HL-60 (cell line): ENCODE measurements at regions not wholly inside any gene's neighbourhood (a gene's known extent, or its start where the extent isn't known, plus 50 kb on each side); places are given as distances from the start of the nearest gene placed in this dataset.
A peak's percentile ranks its signal among the peaks of the same experiment; 100 is the strongest.

Experiments used
- DNase-seq, 2 experiments: peaks; one replicate each; pipeline ENCODE4 v3.0.0-alpha.2; 2010 to 2020; ENCODE audit warnings: low read depth in 1 of 2, low spot score in 1 of 2
- H3K27ac ChIP-seq: fragments of 250-450 bp; sonication (Bioruptor Pico); replicated peaks from 2 replicates; pipeline ENCODE4 v1.5.1; 2020; ENCODE audit warnings: mild to moderate bottlenecking, moderate library complexity
- H3K27me3 ChIP-seq: fragments of 250-450 bp; sonication (Bioruptor Pico); 2 replicates; pipeline ENCODE4 v1.5.1; 2021; ENCODE audit warnings: mild to moderate bottlenecking, moderate library complexity; ENCODE audit not compliant: insufficient read depth, poor library complexity, severe bottlenecking
- H3K4me3 ChIP-seq: replicated peaks from 2 replicates; pipeline ENCODE4 v1.5.1; 2011; ENCODE audit warnings: mild to moderate bottlenecking, control low read depth, low read length; ENCODE audit not compliant: insufficient read depth
- GABPA ChIP-seq: IDR thresholded peaks from 2 replicates; pipeline ENCODE4 v1.6.1; 2012; ENCODE audit warnings: low read depth
- POLR2AphosphoS5 ChIP-seq: IDR thresholded peaks from 2 replicates; pipeline ENCODE4 v1.6.1; 2012; ENCODE audit warnings: low read depth
- SPI1 ChIP-seq: IDR thresholded peaks from 2 replicates; pipeline ENCODE4 v1.6.1; 2012; ENCODE audit warnings: low read depth, mild to moderate bottlenecking, borderline replicate concordance
- TF ChIP-seq, protein P1 (sequence below): IDR thresholded peaks from one replicate; pipeline ENCODE4 v1.5.1; 2011; ENCODE audit warnings: low read length, control low read depth, inconsistent platforms; ENCODE audit not compliant: insufficient read depth
- TF ChIP-seq, protein P2 (sequence below): IDR thresholded peaks from 2 replicates; pipeline ENCODE4 v1.6.1; 2012; ENCODE audit warnings: low read depth; ENCODE audit not compliant: insufficient replicate concordance

DNA sequence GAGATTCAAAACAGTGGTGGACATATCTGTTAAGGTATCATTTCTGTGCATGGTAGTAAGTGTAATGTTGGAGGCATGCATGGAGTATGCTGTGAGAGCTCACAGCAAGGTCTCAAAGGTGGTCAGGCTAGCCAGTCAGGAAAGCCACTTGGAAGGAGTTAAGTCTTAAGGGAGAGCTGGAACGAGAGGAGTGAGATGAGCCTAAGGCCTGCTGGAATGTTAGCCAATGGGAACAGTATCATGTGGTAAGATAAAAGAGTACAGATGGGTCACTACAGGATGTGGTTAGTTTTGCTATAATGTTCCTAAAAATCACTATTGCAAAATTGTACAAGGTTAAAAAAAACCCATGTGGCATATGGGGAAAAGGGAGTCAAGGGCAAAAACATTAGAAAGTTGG lies 311.7 kb upstream of the E2F7 start:
- Histone ChIP-seq H3K4me3 (no peak overlapping the region), H3K27ac (no peak overlapping the region), H3K27me3 (no peaks in the 10 kb centered on the region)
- TF ChIP-seq, protein P1, sequence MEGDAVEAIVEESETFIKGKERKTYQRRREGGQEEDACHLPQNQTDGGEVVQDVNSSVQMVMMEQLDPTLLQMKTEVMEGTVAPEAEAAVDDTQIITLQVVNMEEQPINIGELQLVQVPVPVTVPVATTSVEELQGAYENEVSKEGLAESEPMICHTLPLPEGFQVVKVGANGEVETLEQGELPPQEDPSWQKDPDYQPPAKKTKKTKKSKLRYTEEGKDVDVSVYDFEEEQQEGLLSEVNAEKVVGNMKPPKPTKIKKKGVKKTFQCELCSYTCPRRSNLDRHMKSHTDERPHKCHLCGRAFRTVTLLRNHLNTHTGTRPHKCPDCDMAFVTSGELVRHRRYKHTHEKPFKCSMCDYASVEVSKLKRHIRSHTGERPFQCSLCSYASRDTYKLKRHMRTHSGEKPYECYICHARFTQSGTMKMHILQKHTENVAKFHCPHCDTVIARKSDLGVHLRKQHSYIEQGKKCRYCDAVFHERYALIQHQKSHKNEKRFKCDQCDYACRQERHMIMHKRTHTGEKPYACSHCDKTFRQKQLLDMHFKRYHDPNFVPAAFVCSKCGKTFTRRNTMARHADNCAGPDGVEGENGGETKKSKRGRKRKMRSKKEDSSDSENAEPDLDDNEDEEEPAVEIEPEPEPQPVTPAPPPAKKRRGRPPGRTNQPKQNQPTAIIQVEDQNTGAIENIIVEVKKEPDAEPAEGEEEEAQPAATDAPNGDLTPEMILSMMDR = no peak
- TF ChIP-seq GABPA (no peak), POLR2AphosphoS5 (no peak), SPI1 (no peak)
- TF ChIP-seq, protein P2, sequence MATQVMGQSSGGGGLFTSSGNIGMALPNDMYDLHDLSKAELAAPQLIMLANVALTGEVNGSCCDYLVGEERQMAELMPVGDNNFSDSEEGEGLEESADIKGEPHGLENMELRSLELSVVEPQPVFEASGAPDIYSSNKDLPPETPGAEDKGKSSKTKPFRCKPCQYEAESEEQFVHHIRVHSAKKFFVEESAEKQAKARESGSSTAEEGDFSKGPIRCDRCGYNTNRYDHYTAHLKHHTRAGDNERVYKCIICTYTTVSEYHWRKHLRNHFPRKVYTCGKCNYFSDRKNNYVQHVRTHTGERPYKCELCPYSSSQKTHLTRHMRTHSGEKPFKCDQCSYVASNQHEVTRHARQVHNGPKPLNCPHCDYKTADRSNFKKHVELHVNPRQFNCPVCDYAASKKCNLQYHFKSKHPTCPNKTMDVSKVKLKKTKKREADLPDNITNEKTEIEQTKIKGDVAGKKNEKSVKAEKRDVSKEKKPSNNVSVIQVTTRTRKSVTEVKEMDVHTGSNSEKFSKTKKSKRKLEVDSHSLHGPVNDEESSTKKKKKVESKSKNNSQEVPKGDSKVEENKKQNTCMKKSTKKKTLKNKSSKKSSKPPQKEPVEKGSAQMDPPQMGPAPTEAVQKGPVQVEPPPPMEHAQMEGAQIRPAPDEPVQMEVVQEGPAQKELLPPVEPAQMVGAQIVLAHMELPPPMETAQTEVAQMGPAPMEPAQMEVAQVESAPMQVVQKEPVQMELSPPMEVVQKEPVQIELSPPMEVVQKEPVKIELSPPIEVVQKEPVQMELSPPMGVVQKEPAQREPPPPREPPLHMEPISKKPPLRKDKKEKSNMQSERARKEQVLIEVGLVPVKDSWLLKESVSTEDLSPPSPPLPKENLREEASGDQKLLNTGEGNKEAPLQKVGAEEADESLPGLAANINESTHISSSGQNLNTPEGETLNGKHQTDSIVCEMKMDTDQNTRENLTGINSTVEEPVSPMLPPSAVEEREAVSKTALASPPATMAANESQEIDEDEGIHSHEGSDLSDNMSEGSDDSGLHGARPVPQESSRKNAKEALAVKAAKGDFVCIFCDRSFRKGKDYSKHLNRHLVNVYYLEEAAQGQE = no peak
- DNase-seq = peak in 1 of 2 experiments; percentile 29

DNA sequence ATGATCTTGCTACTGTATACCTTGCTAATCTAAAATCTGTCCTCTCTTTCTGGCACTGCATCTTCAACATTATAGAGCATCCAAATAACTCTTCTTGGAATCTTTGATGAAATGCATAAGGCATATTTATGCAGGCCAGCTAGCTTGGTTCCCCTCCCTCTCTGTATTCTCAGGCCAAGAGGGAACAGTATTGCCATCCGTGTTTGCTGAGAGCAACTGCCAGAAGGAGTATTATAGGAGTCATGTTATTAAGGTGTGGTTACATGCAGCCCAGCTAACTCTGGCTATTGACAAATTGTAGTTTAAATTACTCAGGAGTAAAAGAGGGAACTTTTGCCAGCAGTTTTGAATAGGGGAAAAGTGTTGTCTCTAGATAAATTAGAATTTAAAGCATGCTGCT lies 309.3 kb upstream of the E2F7 start:
- DNase-seq = no peak
- Histone ChIP-seq H3K27ac (no peak overlapping the region), H3K4me3 (no peak overlapping the region), H3K27me3 (no peaks in the 10 kb centered on the region)
- TF ChIP-seq POLR2AphosphoS5 (no peak), GABPA (no peak), SPI1 (no peak)
- TF ChIP-seq, protein P2 = no peak
- TF ChIP-seq, protein P1 = no peak

DNA sequence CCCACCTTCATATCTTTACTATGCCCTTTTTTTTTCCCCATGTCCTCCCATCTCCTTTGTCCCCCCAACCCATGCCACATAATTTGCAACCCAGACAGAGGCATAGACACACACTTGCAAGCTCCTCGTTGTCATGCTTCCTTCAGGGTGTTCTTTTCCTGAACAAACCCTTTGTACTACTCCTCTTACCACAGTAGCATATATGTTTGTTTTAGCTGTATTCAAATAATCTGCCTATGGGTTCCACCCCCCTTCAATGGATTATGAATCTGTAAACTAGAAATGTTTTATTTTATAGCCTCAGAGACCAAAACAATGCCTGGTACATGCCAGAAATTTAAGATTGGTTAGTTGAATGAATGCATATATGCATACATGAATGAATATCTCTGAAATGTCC lies 307.1 kb upstream of the E2F7 start:
- TF ChIP-seq, protein P1 = no peak
- TF ChIP-seq, protein P2 = no peak
- TF ChIP-seq SPI1 = no peak
- no peak for TF ChIP-seq GABPA
- TF ChIP-seq POLR2AphosphoS5 = no peak
- Histone ChIP-seq H3K27ac (no peak overlapping the region), H3K27me3 (no peaks in the 10 kb centered on the region), H3K4me3 (no peak overlapping the region)
- no peak for DNase-seq
